MM.1S (cell line): ENCODE measurements at regions not wholly inside any gene's neighbourhood (a gene's known extent, or its start where the extent isn't known, plus 50 kb on each side); places are given as distances from the start of the nearest gene placed in this dataset.
"Not testable (repeated sequence)": the region's sequence is repeated elsewhere in the genome, so short reads cannot be mapped to it uniquely, and the experiment has no call there.

Source experiments
- DNase-seq: peaks from one replicate; pipeline ENCODE4 v3.0.0-alpha.2; 2015
- H2AFZ ChIP-seq: fragments of 300-600 bp; sonication (generic); 2 replicates; pipeline ENCODE4 v1.6.0; 2016; ENCODE audit warnings: antibody characterized with exemption, low read length
- H3F3A ChIP-seq: fragments of 300-600 bp; sonication (generic); 2 replicates; pipeline ENCODE4 v1.6.1; 2016; ENCODE audit warnings: mild to moderate bottlenecking, antibody characterized with exemption, low read length, moderate library complexity, mixed read lengths; ENCODE audit not compliant: insufficient read depth
- H3K27ac ChIP-seq: fragments of 300-600 bp; sonication (generic); 2 replicates; pipeline ENCODE4 v1.5.1; 2016; ENCODE audit warnings: mild to moderate bottlenecking, low read length
- H3K27me3 ChIP-seq: fragments of 300-600 bp; sonication (generic); replicated peaks from 2 replicates; pipeline ENCODE4 v1.6.0; 2016; ENCODE audit warnings: low read length; ENCODE audit not compliant: insufficient read depth
- H3K36me3 ChIP-seq: fragments of 300-600 bp; sonication (generic); replicated peaks from 2 replicates; pipeline ENCODE4 v1.6.1; 2016; ENCODE audit warnings: mild to moderate bottlenecking, low read length, mixed read lengths; ENCODE audit not compliant: insufficient read depth
- H3K4me1 ChIP-seq: fragments of 300-600 bp; sonication (generic); 2 replicates; pipeline ENCODE4 v1.6.1; 2016; ENCODE audit warnings: low read length, mixed read lengths
- H3K4me2 ChIP-seq: fragments of 300-600 bp; sonication (generic); 2 replicates; pipeline ENCODE4 v1.6.0; 2016; ENCODE audit warnings: low read depth, low read length
- H3K4me3 ChIP-seq: fragments of 300-600 bp; sonication (generic); 2 replicates; pipeline ENCODE4 v1.5.1; 2016; ENCODE audit warnings: low read length, mixed read lengths
- H3K79me2 ChIP-seq: fragments of 300-600 bp; sonication (generic); 2 replicates; pipeline ENCODE4 v1.6.1; 2016; ENCODE audit warnings: mixed run types, low read length, mixed read lengths
- H3K9ac ChIP-seq: fragments of 300-600 bp; sonication (generic); 2 replicates; pipeline ENCODE4 v1.6.1; 2016; ENCODE audit warnings: low read length, mixed read lengths
- H3K9me2 ChIP-seq: fragments of 300-600 bp; sonication (generic); replicated peaks from 2 replicates; pipeline ENCODE4 v1.6.1; 2016; ENCODE audit warnings: mild to moderate bottlenecking, low read length, mixed read lengths; ENCODE audit not compliant: insufficient read depth
- H3K9me3 ChIP-seq: fragments of 300-600 bp; sonication (generic); replicated peaks from 2 replicates; pipeline ENCODE4 v1.6.1; 2016; ENCODE audit warnings: mild to moderate bottlenecking, low read length, mixed read lengths; ENCODE audit not compliant: insufficient read depth
- H4K20me1 ChIP-seq: fragments of 300-600 bp; sonication (generic); 2 replicates; pipeline ENCODE4 v1.6.1; 2016; ENCODE audit warnings: mild to moderate bottlenecking, low read length, moderate library complexity, mixed read lengths; ENCODE audit not compliant: insufficient read depth
- EZH2 ChIP-seq: fragments of 300-600 bp; sonication (generic); optimal IDR thresholded peaks from 2 replicates; pipeline ENCODE3; 2017; ENCODE audit warnings: low read depth, mild to moderate bottlenecking, antibody characterized with exemption, low read length, mixed read lengths
- EZH2phosphoT487 ChIP-seq: fragments of 300-600 bp; sonication (generic); IDR thresholded peaks from 2 replicates; pipeline ENCODE4 v1.6.1; 2018; ENCODE audit warnings: antibody characterized with exemption, low read length
- TF ChIP-seq, protein P1 (sequence below): fragments of 300-600 bp; sonication (generic); IDR thresholded peaks from 2 replicates; pipeline ENCODE4 v1.5.1; 2016; ENCODE audit warnings: antibody characterized with exemption, low read length, mixed read lengths

DNA sequence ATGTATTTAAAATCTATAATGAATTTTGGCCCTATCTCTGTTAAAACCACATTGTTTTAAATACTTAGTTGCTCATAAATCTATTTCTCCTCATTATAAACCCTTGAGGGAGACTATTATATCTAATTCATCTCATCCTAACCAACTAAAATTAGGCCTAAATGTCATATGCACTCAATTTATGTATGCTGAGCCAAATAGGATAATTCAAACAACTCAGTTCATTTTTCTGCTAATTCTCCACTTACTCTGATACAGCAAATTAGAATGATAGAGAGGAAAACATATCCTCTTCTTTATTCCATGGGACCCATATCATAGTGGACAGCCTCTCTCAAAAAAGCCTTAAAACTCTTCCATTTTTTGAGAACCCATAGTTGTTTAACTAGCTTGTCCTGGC, 80.3 kb upstream of the TET2 start:
- H3K27me3 ChIP-seq: no peaks in the 10 kb centered on the region
- TF ChIP-seq, protein P1, sequence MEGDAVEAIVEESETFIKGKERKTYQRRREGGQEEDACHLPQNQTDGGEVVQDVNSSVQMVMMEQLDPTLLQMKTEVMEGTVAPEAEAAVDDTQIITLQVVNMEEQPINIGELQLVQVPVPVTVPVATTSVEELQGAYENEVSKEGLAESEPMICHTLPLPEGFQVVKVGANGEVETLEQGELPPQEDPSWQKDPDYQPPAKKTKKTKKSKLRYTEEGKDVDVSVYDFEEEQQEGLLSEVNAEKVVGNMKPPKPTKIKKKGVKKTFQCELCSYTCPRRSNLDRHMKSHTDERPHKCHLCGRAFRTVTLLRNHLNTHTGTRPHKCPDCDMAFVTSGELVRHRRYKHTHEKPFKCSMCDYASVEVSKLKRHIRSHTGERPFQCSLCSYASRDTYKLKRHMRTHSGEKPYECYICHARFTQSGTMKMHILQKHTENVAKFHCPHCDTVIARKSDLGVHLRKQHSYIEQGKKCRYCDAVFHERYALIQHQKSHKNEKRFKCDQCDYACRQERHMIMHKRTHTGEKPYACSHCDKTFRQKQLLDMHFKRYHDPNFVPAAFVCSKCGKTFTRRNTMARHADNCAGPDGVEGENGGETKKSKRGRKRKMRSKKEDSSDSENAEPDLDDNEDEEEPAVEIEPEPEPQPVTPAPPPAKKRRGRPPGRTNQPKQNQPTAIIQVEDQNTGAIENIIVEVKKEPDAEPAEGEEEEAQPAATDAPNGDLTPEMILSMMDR: no peak
- TF ChIP-seq EZH2phosphoT487 (no peak), EZH2 (no peak)
- no peaks in the 10 kb centered on the region for H3K9me3 ChIP-seq
- no peaks in the 10 kb centered on the region for H3K9me2 ChIP-seq
- H4K20me1 ChIP-seq: no peaks in the 10 kb centered on the region
- H3K4me1 ChIP-seq: peaks cover 6% of the 10 kb centered on the region
- H3K27ac ChIP-seq: no peak overlapping the region
- no peak overlapping the region for H3K4me2 ChIP-seq
- H3K4me3 ChIP-seq: no peak overlapping the region
- H3K79me2 ChIP-seq: no peaks in the 10 kb centered on the region
- no peak overlapping the region for H3K9ac ChIP-seq
- H2AFZ ChIP-seq: no peak overlapping the region
- H3K36me3 ChIP-seq: no peaks in the 10 kb centered on the region
- no peaks in the 10 kb centered on the region for H3F3A ChIP-seq
- no peak for DNase-seq

DNA sequence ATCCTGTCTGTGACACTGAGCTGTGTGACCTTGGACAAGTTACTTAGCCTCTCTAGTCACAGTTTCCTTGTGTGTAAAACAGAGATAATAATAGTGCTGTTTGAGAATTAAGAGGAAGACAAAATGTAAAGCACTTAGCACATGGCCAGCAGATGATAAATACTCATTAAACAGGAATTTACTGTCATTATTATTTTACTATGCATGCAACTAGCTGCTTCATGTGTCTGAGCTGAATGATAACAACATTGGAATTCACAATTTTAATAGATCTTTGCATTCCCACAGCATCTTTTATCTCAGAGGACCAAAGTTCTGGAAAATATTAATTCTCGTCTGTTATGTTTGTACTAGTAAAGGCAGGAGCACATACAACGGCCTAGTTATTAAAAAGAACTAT, 79.2 kb upstream of the TET2 start:
- Histone ChIP-seq H3K36me3 (no peaks in the 10 kb centered on the region), H3F3A (no peaks in the 10 kb centered on the region), H3K4me3 (no peak overlapping the region), H3K9me3 (no peaks in the 10 kb centered on the region), H2AFZ (no peak overlapping the region), H3K79me2 (no peaks in the 10 kb centered on the region), H3K9me2 (no peaks in the 10 kb centered on the region), H3K27ac (no peak overlapping the region), H3K27me3 (no peaks in the 10 kb centered on the region), H4K20me1 (no peaks in the 10 kb centered on the region), H3K9ac (no peak overlapping the region), H3K4me1 (no peaks in the 10 kb centered on the region), H3K4me2 (no peak overlapping the region)
- TF ChIP-seq EZH2phosphoT487: no peak
- TF ChIP-seq, protein P1: no peak
- no peak for TF ChIP-seq EZH2
- DNase-seq: no peak

DNA sequence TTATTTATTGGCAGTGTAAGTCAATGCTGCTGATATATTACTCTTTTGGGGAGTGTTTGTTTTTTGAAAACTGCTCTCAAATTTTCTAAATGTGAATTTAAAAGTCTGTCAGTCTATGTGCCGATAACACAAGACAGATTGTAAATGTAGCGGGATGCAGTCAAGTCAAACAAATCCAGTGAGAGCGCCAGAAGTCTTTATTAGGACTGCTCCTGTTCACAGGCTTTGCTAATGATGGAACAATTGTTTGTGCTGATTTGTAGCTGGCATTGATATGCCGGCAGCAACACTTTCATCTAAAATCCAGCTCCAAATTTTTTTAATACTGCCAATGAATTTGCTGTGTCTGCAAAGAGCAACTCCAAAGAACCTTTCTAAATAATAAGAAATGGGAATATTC, 78.7 kb upstream of the TET2 start:
- Histone ChIP-seq H3K4me2 (no peak overlapping the region), H3K27ac (no peak overlapping the region), H3K79me2 (no peaks in the 10 kb centered on the region), H3F3A (no peaks in the 10 kb centered on the region), H3K9me3 (no peaks in the 10 kb centered on the region), H3K9me2 (no peaks in the 10 kb centered on the region), H3K27me3 (no peaks in the 10 kb centered on the region), H4K20me1 (no peaks in the 10 kb centered on the region), H2AFZ (no peak overlapping the region), H3K9ac (no peak overlapping the region), H3K4me1 (no peaks in the 10 kb centered on the region), H3K4me3 (no peak overlapping the region), H3K36me3 (no peaks in the 10 kb centered on the region)
- TF ChIP-seq, protein P1: no peak
- no peak for DNase-seq

DNA sequence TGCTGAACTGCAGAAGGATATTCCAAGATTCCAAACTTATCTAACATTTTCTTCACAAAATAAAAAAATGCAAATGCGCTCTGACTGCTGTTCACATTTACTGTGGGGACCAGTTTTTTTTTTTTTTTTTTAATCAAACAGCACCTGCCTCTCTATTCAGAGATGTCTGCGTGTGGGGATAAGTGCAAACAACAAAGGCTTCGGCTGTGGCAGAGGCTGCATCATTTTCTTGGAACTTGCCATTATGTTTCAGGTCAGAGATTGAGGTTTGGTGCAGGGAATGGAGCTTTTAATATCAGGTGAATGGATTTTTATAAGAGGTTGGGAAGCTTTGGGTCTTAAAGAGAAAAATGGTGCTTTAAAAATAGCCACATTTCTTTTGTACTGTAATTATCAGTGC, 78.2 kb upstream of the TET2 start:
- H4K20me1 ChIP-seq: no peaks in the 10 kb centered on the region
- no peak overlapping the region for H3K27ac ChIP-seq
- H2AFZ ChIP-seq: no peak overlapping the region
- H3K79me2 ChIP-seq: no peaks in the 10 kb centered on the region
- no peaks in the 10 kb centered on the region for H3K9me3 ChIP-seq
- no peaks in the 10 kb centered on the region for H3F3A ChIP-seq
- H3K4me1 ChIP-seq: no peaks in the 10 kb centered on the region
- no peaks in the 10 kb centered on the region for H3K9me2 ChIP-seq
- no peak overlapping the region for H3K9ac ChIP-seq
- H3K4me3 ChIP-seq: no peak overlapping the region
- H3K4me2 ChIP-seq: no peak overlapping the region
- TF ChIP-seq EZH2phosphoT487 (no peak), EZH2 (no peak)
- TF ChIP-seq, protein P1: no peak
- DNase-seq: no peak
- no peaks in the 10 kb centered on the region for H3K27me3 ChIP-seq
- no peaks in the 10 kb centered on the region for H3K36me3 ChIP-seq

DNA sequence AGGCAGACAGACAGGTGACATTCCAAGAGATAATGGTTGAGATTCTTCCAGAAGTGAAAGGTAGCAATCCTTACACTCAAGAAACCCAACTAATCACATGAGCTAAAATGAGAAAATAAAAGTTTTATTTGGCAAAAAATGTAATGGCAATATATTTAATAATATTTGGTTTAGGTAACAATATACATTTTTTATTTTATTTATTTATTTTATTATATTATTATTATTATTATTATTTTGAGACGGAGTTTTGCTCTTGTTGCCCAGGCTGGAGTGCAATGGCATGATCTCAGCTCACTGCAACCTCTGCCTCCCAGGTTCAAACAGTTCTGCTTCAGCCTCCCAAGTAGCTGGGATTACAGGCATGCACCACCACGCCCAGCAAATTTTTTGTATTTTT, 74.6 kb upstream of the TET2 start:
- not testable (repeated sequence) for H3K27me3 ChIP-seq, H3K9ac ChIP-seq, H3K4me3 ChIP-seq, DNase-seq, H4K20me1 ChIP-seq, H3F3A ChIP-seq, H3K79me2 ChIP-seq, H3K9me3 ChIP-seq, H3K4me1 ChIP-seq, H3K27ac ChIP-seq, H3K4me2 ChIP-seq, H3K36me3 ChIP-seq, H2AFZ ChIP-seq, H3K9me2 ChIP-seq
